Immature natural killer cell (primary cell): ENCODE measurements at regions not wholly inside any gene's neighbourhood (a gene's known extent, or its start where the extent isn't known, plus 50 kb on each side); places are given as distances from the start of the nearest gene placed in this dataset.
A peak's percentile ranks its signal among the peaks of the same experiment; 100 is the strongest.
"Not testable (repeated sequence)": the region's sequence is repeated elsewhere in the genome, so short reads cannot be mapped to it uniquely, and the experiment has no call there.

Experiments
- DNase-seq, 3 donors: peaks; one replicate each; pipeline ENCODE4 v3.0.0; 2022; ENCODE audit warnings: mixed read lengths in 1 of 3
- H3K27ac Mint-ChIP-seq, 6 donors: one replicate each; pipeline ENCODE4 v1.8.0; 2020; ENCODE audit warnings: mixed read lengths in 6 of 6, mild to moderate bottlenecking in 5 of 6, inconsistent platforms in 4 of 6, moderate library complexity in 3 of 6
- H3K27me3 Mint-ChIP-seq, 3 donors: one replicate each; pipeline ENCODE4 v1.8.0; 2020 to 2021; ENCODE audit warnings: low read depth in 3 of 3, mild to moderate bottlenecking in 3 of 3, mixed read lengths in 3 of 3, moderate library complexity in 3 of 3, inconsistent platforms in 1 of 3
- H3K36me3 Mint-ChIP-seq, 3 donors: one replicate each; pipeline ENCODE4 v1.8.0; 2020; ENCODE audit warnings: mixed read lengths in 3 of 3, inconsistent platforms in 2 of 3, mild to moderate bottlenecking in 2 of 3
- H3K4me1 Mint-ChIP-seq, 2 donors: one replicate each; pipeline ENCODE4 v1.8.0; 2020; ENCODE audit warnings: inconsistent platforms in 2 of 2, mild to moderate bottlenecking in 2 of 2, mixed read lengths in 2 of 2, moderate library complexity in 1 of 2
- H3K4me3 Mint-ChIP-seq, 5 donors: one replicate each; pipeline ENCODE4 v1.8.0; 2020; ENCODE audit warnings: mild to moderate bottlenecking in 5 of 5, mixed read lengths in 5 of 5, inconsistent platforms in 3 of 5, moderate library complexity in 3 of 5
- H3K9me3 Mint-ChIP-seq, 6 donors: one replicate each; pipeline ENCODE4 v1.8.0; 2020; ENCODE audit warnings: mild to moderate bottlenecking in 6 of 6, mixed read lengths in 6 of 6, inconsistent platforms in 4 of 6, moderate library complexity in 3 of 6

DNA sequence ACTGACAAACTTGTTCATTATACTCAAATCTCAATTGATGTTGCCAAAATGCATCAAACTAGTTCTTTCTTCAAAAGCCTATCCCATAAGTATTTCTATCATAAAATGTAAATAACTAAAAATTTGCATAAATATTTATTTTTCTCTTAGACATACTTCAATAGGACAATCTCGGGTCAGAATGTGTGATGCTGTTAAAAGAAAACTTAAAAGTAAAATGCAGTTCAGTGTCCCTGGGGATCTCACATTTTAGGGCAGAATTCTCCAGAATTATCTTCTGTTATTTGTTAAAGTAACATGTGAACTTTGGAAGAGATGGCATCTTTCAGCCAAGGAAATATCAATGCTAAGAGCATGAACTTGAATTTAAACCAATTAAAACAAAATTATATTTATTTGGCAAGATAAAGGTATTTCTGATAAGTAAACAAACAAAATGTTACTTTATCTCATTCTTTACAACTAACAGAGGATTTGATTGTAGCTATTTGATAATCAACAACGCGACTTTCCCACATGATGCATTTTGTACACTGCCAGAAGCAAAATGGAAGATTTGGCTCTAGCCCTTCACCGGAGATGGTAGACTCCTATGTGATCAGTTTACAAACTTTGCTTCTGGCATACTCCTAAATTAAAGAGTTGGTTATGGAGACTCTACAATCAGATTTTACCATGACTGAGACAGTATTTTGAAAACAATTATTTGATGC, 169.5 kb upstream of the EDNRB start:
- H3K4me1 Mint-ChIP-seq: peaks cover 12 to 14% of the 10 kb centered on the region in 2 donors
- H3K36me3 Mint-ChIP-seq: peaks cover 0 to 4% (median under 1%) of the 10 kb centered on the region in 3 donors
- H3K4me3 Mint-ChIP-seq: no peak overlapping the region
- DNase-seq: no peak
- H3K27me3 Mint-ChIP-seq: peaks cover 0 to 4% (median 3%) of the 10 kb centered on the region in 3 donors
- no peak overlapping the region for H3K27ac Mint-ChIP-seq
- H3K9me3 Mint-ChIP-seq: peaks cover under 1 to 3% (median 2%) of the 10 kb centered on the region in 6 donors

GRCh38 chr13:78085434-78086225, 167.0 kb upstream of the EDNRB start:
- peaks cover 0 to 14% (median 6%) of the 10 kb centered on the region in 3 donors for H3K27me3 Mint-ChIP-seq
- H3K9me3 Mint-ChIP-seq: peaks cover 9 to 27% (median 20%) of the 10 kb centered on the region in 6 donors
- H3K27ac Mint-ChIP-seq: peak overlapping the region in 1 of 6 donors; percentile 38
- no peak for DNase-seq
- H3K36me3 Mint-ChIP-seq: peaks cover 6 to 11% (median 10%) of the 10 kb centered on the region in 3 donors
- H3K4me1 Mint-ChIP-seq: peaks cover 12 to 14% of the 10 kb centered on the region in 2 donors
- H3K4me3 Mint-ChIP-seq: peak overlapping the region in 3 of 5 donors; percentile 33 to 65 (median 54)

- DNase-seq: no peak
- Mint-ChIP-seq H3K4me1 (peaks cover 12 to 14% of the 10 kb centered on the region in 2 donors), H3K4me3 (no peak overlapping the region), H3K27ac (no peak overlapping the region), H3K9me3 (peaks cover 9 to 27% (median 20%) of the 10 kb centered on the region in 6 donors), H3K36me3 (peaks cover 6 to 11% (median 10%) of the 10 kb centered on the region in 3 donors), H3K27me3 (peaks cover 0 to 14% (median 8%) of the 10 kb centered on the region in 3 donors)
These were observed 165.8 kb upstream of the EDNRB start for GRCh38 chr13:78084401-78084800.

DNA sequence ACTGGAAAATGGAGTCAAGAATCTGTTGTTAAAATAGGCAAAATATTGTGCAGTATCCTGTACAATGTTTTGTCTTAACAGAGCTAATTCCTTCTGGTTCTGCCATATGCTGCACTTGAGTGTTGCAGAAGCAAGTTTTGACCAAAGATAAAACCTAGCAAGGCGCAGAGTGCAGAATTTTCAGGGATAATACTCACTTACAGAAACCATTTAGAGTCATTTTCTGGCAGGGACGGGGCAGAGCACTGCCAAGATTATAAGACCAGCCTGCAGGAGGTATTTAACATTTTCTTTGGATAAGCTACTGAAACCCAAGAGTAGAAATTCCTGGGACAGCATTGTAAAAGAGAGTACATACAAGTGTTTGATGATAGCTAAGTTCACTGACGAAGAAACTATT, 159.5 kb upstream of the EDNRB start:
- Mint-ChIP-seq H3K27ac (no peak overlapping the region), H3K4me3 (no peak overlapping the region), H3K36me3 (peaks cover 6 to 10% (median 8%) of the 10 kb centered on the region in 3 donors), H3K4me1 (no peaks in the 10 kb centered on the region), H3K9me3 (peaks cover 9 to 26% (median 19%) of the 10 kb centered on the region in 6 donors), H3K27me3 (peaks cover 1 to 14% (median 14%) of the 10 kb centered on the region in 3 donors)
- DNase-seq: no peak

- no peak for DNase-seq
- no peak overlapping the region for H3K4me3 Mint-ChIP-seq
- no peaks in the 10 kb centered on the region for H3K36me3 Mint-ChIP-seq
- no peak overlapping the region for H3K27ac Mint-ChIP-seq
- no peaks in the 10 kb centered on the region for H3K4me1 Mint-ChIP-seq
- peaks cover 0 to 4% (median 2%) of the 10 kb centered on the region in 3 donors for H3K27me3 Mint-ChIP-seq
- no peaks in the 10 kb centered on the region for H3K9me3 Mint-ChIP-seq
These were observed 148.7 kb upstream of the EDNRB start for GRCh38 chr13:78067290-78067689.

DNA sequence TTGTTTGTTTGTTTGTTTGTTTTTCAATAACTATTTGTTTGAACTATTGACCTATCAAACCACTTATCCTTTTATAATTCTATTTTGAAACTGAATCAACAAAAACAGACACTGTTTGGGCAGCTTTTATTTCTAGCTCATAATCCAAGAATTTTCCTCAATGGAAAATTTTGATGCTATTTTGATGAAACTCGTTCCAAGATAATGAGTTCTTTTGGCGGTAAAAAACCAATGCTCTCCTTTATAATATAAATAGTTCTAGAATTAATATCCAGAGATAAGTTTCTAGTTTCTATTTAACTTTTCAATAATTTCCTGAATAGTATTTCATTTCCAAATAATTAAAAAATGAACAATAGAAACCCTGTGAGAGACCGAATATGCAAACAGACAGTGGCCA, 146.5 kb upstream of the EDNRB start:
- H3K27me3 Mint-ChIP-seq: peaks cover 0 to 2% (median 2%) of the 10 kb centered on the region in 3 donors
- no peak overlapping the region for H3K27ac Mint-ChIP-seq
- no peak overlapping the region for H3K4me3 Mint-ChIP-seq
- H3K4me1 Mint-ChIP-seq: no peaks in the 10 kb centered on the region
- no peaks in the 10 kb centered on the region for H3K9me3 Mint-ChIP-seq
- DNase-seq: no peak
- H3K36me3 Mint-ChIP-seq: no peaks in the 10 kb centered on the region

GRCh38 chr13:78061806-78062205, 143.2 kb upstream of the EDNRB start:
- no peak overlapping the region for H3K27ac Mint-ChIP-seq
- H3K4me1 Mint-ChIP-seq: no peaks in the 10 kb centered on the region
- H3K9me3 Mint-ChIP-seq: peaks cover 0 to 7% (median 1%) of the 10 kb centered on the region in 6 donors
- no peak for DNase-seq
- H3K4me3 Mint-ChIP-seq: no peak overlapping the region
- H3K27me3 Mint-ChIP-seq: peaks cover 0 to 2% (median 0%) of the 10 kb centered on the region in 3 donors
- H3K36me3 Mint-ChIP-seq: peaks cover 0 to 3% (median under 1%) of the 10 kb centered on the region in 3 donors

- no peaks in the 10 kb centered on the region for H3K4me1 Mint-ChIP-seq
- peaks cover 7 to 10% (median 8%) of the 10 kb centered on the region in 3 donors for H3K36me3 Mint-ChIP-seq
- peaks cover 0 to 4% (median 3%) of the 10 kb centered on the region in 3 donors for H3K27me3 Mint-ChIP-seq
- no peak overlapping the region for H3K4me3 Mint-ChIP-seq
- DNase-seq: no peak
- H3K27ac Mint-ChIP-seq: no peak overlapping the region
- H3K9me3 Mint-ChIP-seq: peaks cover 0 to 14% (median 9%) of the 10 kb centered on the region in 6 donors
These were observed 142.3 kb upstream of the EDNRB start for GRCh38 chr13:78060966-78061365.

GRCh38 chr13:78056865-78057264, 138.2 kb upstream of the EDNRB start:
- not testable (repeated sequence) for H3K4me3 Mint-ChIP-seq, DNase-seq, H3K27me3 Mint-ChIP-seq, H3K27ac Mint-ChIP-seq, H3K4me1 Mint-ChIP-seq
- peaks cover 3 to 14% (median 10%) of the 10 kb centered on the region in 6 donors for H3K9me3 Mint-ChIP-seq
- H3K36me3 Mint-ChIP-seq: peaks cover 7 to 13% (median 10%) of the 10 kb centered on the region in 3 donors

DNA sequence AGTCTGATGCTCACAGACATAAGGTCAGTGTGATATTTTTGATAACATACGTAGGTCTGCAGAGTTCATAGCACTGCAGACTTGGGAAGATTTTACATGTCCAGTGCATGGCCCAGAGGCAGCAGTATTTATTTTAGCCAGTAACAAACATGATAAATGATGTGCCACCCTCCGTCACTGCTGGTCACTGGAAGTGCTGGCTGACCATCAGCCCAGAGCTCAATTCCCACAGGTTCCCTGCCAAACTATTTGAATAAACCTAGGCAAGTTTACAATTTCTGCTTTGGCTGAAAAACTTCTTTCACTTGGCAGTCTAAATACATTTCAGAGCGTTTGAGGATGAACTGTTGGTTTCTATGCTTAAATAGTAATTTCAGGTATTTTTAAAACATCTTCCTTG, 135.5 kb upstream of the EDNRB start:
- Mint-ChIP-seq H3K27ac (no peak overlapping the region), H3K9me3 (peaks cover 3 to 14% (median 10%) of the 10 kb centered on the region in 6 donors), H3K4me1 (no peaks in the 10 kb centered on the region), H3K36me3 (peaks cover 7 to 13% (median 10%) of the 10 kb centered on the region in 3 donors), H3K27me3 (peaks cover 1 to 3% (median 2%) of the 10 kb centered on the region in 3 donors), H3K4me3 (no peak overlapping the region)
- DNase-seq: no peak

DNA sequence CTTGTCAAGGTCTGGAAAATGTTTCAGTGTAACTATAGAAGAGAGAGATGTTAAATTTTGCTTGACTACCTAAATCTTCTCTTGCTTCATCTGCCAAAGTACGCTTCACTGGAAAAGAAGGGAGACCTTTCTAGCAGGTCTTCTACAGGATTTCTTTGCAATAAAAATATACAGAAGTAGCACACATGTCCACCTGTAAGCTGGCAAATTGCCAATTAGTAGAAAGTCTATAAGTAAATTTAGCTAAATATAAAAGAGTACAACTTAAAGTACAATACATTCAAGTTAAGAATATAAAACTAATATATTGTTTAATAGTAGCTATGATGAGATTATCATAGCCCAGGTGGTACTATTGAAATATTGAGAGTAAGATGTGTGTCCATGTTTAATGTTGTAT, 128.5 kb upstream of the EDNRB start:
- no peaks in the 10 kb centered on the region for H3K4me1 Mint-ChIP-seq
- DNase-seq: no peak
- H3K36me3 Mint-ChIP-seq: peaks cover 0 to 2% (median 0%) of the 10 kb centered on the region in 3 donors
- peaks cover 0 to 9% (median 2%) of the 10 kb centered on the region in 3 donors for H3K27me3 Mint-ChIP-seq
- no peak overlapping the region for H3K27ac Mint-ChIP-seq
- no peak overlapping the region for H3K4me3 Mint-ChIP-seq
- H3K9me3 Mint-ChIP-seq: peaks cover 0 to 5% (median 0%) of the 10 kb centered on the region in 6 donors

- Mint-ChIP-seq H3K9me3 (peaks cover 0 to 5% (median under 1%) of the 10 kb centered on the region in 6 donors), H3K4me3 (no peak overlapping the region), H3K36me3 (no peaks in the 10 kb centered on the region), H3K27me3 (peaks cover 0 to 11% (median 7%) of the 10 kb centered on the region in 3 donors), H3K27ac (no peak overlapping the region), H3K4me1 (no peaks in the 10 kb centered on the region)
- DNase-seq: no peak
These were observed 127.7 kb upstream of the EDNRB start for GRCh38 chr13:78046331-78046730.

- H3K4me3 Mint-ChIP-seq: no peak overlapping the region
- DNase-seq: no peak
- H3K4me1 Mint-ChIP-seq: no peaks in the 10 kb centered on the region
- peaks cover 0 to 5% (median under 1%) of the 10 kb centered on the region in 6 donors for H3K9me3 Mint-ChIP-seq
- no peaks in the 10 kb centered on the region for H3K36me3 Mint-ChIP-seq
- H3K27me3 Mint-ChIP-seq: peaks cover 0 to 10% (median 7%) of the 10 kb centered on the region in 3 donors
- no peak overlapping the region for H3K27ac Mint-ChIP-seq
These were observed 127.3 kb upstream of the EDNRB start for GRCh38 chr13:78045916-78046315.

GRCh38 chr13:78041366-78041765, 122.7 kb upstream of the EDNRB start:
- H3K9me3 Mint-ChIP-seq, H3K4me3 Mint-ChIP-seq, H3K27ac Mint-ChIP-seq, DNase-seq, H3K4me1 Mint-ChIP-seq, H3K36me3 Mint-ChIP-seq: not testable (repeated sequence)
- H3K27me3 Mint-ChIP-seq: peaks cover 3 to 11% (median 5%) of the 10 kb centered on the region in 3 donors
